ENCODE measurements at regions not wholly inside any gene's neighbourhood (a gene's known extent, or its start where the extent isn't known, plus 50 kb on each side); places are given as distances from the start of the nearest gene placed in this dataset.
"Not testable (repeated sequence)": the region's sequence is repeated elsewhere in the genome, so short reads cannot be mapped to it uniquely, and the experiment has no call there.

DNA sequence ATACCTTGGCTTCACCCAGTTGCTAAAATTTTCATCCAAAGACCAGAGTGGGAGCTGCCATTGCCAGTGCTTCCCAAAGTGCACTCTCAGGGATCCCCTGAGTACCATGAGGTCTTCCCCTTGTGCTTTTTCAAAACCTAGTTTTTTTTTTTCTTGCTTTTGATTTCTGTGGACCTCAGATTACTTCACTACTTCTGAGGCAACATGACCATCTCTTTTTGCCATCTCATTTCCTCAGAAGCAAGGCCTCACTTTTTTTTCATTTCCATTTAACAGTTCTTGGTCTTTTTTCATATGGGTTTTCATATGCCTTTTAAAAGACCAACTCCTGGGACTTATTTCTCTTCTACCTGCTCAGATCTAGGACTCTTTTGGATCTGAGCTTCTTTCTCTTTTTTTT, 64.1 kb upstream of the MMS22L start:
- Histone ChIP-seq H3K4me1 (ENCODE audit: control insufficient read depth in 1 of 2, low read depth in 2 of 2) (no peaks in the 10 kb centered on the region), H3K9me3 (no peaks in the 10 kb centered on the region), H3K36me3 (no peaks in the 10 kb centered on the region), H3K4me3 (no peak overlapping the region), H3K27me3 (replicated peaks; ENCODE audit: insufficient read depth) (no peaks in the 10 kb centered on the region), H3K27ac (no peak overlapping the region)
- ATAC-seq (ENCODE audit: insufficient number of reproducible peaks, low FRiP score, low read depth): no peak
- DNase-seq (ENCODE audit: low spot score): no peak
- TF ChIP-seq, protein P1, sequence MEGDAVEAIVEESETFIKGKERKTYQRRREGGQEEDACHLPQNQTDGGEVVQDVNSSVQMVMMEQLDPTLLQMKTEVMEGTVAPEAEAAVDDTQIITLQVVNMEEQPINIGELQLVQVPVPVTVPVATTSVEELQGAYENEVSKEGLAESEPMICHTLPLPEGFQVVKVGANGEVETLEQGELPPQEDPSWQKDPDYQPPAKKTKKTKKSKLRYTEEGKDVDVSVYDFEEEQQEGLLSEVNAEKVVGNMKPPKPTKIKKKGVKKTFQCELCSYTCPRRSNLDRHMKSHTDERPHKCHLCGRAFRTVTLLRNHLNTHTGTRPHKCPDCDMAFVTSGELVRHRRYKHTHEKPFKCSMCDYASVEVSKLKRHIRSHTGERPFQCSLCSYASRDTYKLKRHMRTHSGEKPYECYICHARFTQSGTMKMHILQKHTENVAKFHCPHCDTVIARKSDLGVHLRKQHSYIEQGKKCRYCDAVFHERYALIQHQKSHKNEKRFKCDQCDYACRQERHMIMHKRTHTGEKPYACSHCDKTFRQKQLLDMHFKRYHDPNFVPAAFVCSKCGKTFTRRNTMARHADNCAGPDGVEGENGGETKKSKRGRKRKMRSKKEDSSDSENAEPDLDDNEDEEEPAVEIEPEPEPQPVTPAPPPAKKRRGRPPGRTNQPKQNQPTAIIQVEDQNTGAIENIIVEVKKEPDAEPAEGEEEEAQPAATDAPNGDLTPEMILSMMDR (IDR thresholded peaks at IDR 0.05): no peak

DNA sequence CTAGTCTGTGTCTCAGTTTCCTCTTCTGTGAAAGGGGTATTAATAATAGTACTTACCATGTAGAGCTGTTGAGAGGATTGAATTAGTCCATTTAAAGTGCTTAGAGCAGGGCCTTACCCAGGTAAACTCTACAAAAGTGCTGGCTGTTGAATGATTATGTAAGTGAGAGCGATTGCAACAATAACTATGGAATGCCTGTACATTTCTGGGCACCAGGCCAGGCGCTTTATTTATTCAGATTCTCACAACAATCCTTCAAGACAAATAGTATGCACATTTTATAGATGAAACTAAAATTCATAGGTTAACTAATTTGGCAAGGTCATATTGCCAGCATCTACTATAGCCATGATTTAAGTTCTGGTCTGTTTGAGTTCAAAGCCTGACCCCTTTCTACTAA, 78.3 kb upstream of the MMS22L start:
- Histone ChIP-seq H3K4me3 (no peak overlapping the region), H3K27me3 (replicated peaks; ENCODE audit: insufficient read depth) (no peaks in the 10 kb centered on the region), H3K27ac (no peak overlapping the region), H3K4me1 (ENCODE audit: control insufficient read depth in 1 of 2, low read depth in 2 of 2) (no peaks in the 10 kb centered on the region), H3K36me3 (no peaks in the 10 kb centered on the region), H3K9me3 (no peaks in the 10 kb centered on the region)
- ATAC-seq (ENCODE audit: insufficient number of reproducible peaks, low FRiP score, low read depth) (no peak), DNase-seq (ENCODE audit: low spot score) (no peak)
- TF ChIP-seq, protein P1 (IDR thresholded peaks at IDR 0.05): no peak

DNA sequence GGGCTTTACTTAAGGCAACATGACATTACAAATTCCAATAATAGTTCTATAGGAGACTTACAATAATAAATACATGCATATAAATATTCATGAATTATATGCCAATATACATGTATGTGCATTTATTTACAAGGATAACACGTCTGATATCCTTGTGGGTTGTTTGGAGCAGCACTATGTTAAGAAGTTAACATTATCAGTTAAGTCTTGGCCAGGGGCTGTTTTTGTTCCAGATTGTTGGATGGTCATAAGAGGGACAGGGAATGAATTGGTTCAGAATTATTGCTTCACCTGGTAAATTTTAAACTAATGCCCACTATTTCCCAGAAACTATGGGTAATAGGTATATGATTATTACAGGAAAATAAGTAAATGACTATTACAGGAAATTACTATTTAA, 81.3 kb upstream of the MMS22L start:
- H3K27me3 ChIP-seq (replicated peaks; ENCODE audit: insufficient read depth): no peaks in the 10 kb centered on the region
- no peaks in the 10 kb centered on the region for H3K36me3 ChIP-seq
- H3K9me3 ChIP-seq: no peaks in the 10 kb centered on the region
- TF ChIP-seq, protein P1 (IDR thresholded peaks at IDR 0.05): no peak
- no peak overlapping the region for H3K4me3 ChIP-seq
- DNase-seq (ENCODE audit: low spot score): no peak
- no peak for ATAC-seq (ENCODE audit: insufficient number of reproducible peaks, low FRiP score, low read depth)
- no peak overlapping the region for H3K27ac ChIP-seq
- no peaks in the 10 kb centered on the region for H3K4me1 ChIP-seq (ENCODE audit: control insufficient read depth in 1 of 2, low read depth in 2 of 2)

DNA sequence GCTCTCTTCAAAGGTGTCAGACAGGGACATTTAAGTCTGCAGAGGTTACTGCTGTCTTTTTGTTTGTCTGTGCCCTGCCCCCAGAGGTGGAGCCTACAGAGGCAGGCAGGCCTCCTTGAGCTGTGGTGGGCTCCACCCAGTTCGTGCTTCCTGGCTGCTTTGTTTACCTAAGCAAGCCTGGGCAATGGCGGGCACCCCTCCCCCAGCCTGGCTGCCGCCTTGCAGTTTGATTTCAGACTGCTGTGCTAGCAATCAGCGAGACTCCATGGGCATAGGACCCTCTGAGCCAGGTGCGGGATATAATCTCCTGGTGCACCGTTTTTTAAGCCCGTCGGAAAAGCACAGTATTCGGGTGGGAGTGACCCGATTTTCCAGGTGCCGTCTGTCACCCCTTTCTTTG, 99.1 kb upstream of the MMS22L start:
- H3K27me3 ChIP-seq (replicated peaks; ENCODE audit: insufficient read depth); H3K4me1 ChIP-seq (ENCODE audit: control insufficient read depth in 1 of 2, low read depth in 2 of 2); H3K4me3 ChIP-seq; ATAC-seq (ENCODE audit: insufficient number of reproducible peaks, low FRiP score, low read depth); H3K36me3 ChIP-seq; H3K9me3 ChIP-seq; DNase-seq (ENCODE audit: low spot score); H3K27ac ChIP-seq: not testable (repeated sequence)

DNA sequence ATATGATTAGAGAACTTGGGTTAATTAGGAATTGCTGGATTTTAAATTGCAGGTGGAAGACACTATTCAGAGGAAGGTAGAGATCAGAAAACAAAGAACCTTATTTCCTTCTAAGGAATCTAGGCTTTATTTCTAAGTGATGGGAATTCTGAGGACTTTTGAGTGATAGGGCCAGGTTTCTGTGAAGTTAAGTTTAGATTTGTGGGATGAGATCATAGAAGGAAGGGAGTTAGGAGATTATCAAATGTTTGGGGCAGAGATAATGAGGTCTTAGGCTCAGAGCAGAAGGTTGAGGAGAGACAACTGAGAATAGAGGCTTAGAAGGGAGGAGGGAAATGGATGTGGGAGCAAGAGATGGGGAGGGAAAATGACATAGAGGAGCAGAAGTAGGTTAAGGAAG, 109.7 kb upstream of the MMS22L start:
- TF ChIP-seq, protein P1 (IDR thresholded peaks at IDR 0.05): no peak
- ATAC-seq (ENCODE audit: insufficient number of reproducible peaks, low FRiP score, low read depth) (no peak), DNase-seq (ENCODE audit: low spot score) (no peak)
- Histone ChIP-seq H3K36me3 (no peaks in the 10 kb centered on the region), H3K27ac (no peak overlapping the region), H3K9me3 (no peaks in the 10 kb centered on the region), H3K4me1 (ENCODE audit: control insufficient read depth in 1 of 2, low read depth in 2 of 2) (no peaks in the 10 kb centered on the region), H3K4me3 (no peak overlapping the region), H3K27me3 (replicated peaks; ENCODE audit: insufficient read depth) (no peaks in the 10 kb centered on the region)

DNA sequence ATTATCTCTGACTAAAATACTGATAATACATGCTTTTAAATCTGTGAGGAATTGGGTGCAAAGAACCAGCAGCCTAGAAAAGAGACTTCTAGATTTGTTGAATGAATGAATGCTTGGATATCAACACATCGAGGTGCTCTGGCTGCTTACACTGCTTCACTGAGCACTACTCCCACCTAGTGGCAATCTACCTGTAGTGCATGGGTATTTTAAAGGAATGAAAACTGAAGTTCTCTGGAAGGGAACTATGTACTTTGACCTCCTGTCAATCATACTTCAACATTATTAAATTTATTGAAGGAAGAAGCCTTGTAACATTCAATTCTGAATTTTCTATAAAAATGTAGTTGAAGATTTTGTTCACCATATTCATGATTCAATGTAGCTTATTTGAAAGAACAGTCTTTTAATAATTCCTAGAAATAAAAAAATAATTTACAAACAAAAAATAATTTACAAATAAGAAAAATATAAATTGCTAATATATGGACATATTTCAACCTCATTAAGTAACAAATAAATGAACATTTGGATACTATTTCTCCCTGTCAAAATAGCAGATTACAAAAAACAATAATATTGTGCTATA, 111.2 kb upstream of the MMS22L start:
- H3K9me3 ChIP-seq: no peaks in the 10 kb centered on the region
- DNase-seq (ENCODE audit: low spot score) (no peak), ATAC-seq (ENCODE audit: insufficient number of reproducible peaks, low FRiP score, low read depth) (no peak)
- H3K27me3 ChIP-seq (replicated peaks; ENCODE audit: insufficient read depth): no peaks in the 10 kb centered on the region
- TF ChIP-seq, protein P1 (IDR thresholded peaks at IDR 0.05): peak; percentile 79
- no peaks in the 10 kb centered on the region for H3K4me1 ChIP-seq (ENCODE audit: control insufficient read depth in 1 of 2, low read depth in 2 of 2)
- H3K27ac ChIP-seq: no peak overlapping the region
- H3K36me3 ChIP-seq: no peaks in the 10 kb centered on the region
- no peak overlapping the region for H3K4me3 ChIP-seq
